Caco-2 (cell line): ENCODE measurements at regions not wholly inside any gene's neighbourhood (a gene's known extent, or its start where the extent isn't known, plus 50 kb on each side); places are given as distances from the start of the nearest gene placed in this dataset.

Source experiments
- BruUV-seq: library from RNA; stranded (reverse); fragments of 400-500 nt; replicated peaks from 2 replicates; lab custom pipeline; 2021; lab: Mats Ljungman, UMichigan
- CTCF ChIA-PET: fragments of 300-600 bp; sonication (Branson Sonifier 250); formaldehyde crosslinking; loops from one replicate; lab custom pipeline; 2022; ENCODE audit warnings: antibody characterized with exemption; lab: Charles Lee
- POLR2A ChIA-PET: fragments of 300-600 bp; sonication (Branson Sonifier 250); formaldehyde crosslinking; loops from one replicate; lab custom pipeline; 2022; ENCODE audit warnings: antibody characterized with exemption; lab: Charles Lee
- DNase-seq, 2 experiments: peaks; one replicate each; pipeline versions ENCODE4 v3.0.0 to v3.0.0-alpha.2; 2020 to 2022
- H3K27me3 ChIP-seq: replicated peaks from 2 replicates; pipeline ENCODE4 v1.6.0; 2011; ENCODE audit warnings: low read length; ENCODE audit not compliant: control insufficient read depth, insufficient read depth
- H3K36me3 ChIP-seq: 2 replicates; pipeline ENCODE4 v1.5.1; 2011; ENCODE audit warnings: low read length; ENCODE audit not compliant: control insufficient read depth, insufficient read depth
- H3K4me1 ChIP-seq: fragments of 250-450 bp; sonication (Bioruptor Pico); 2 replicates; pipeline ENCODE4 v1.5.1; 2020; ENCODE audit warnings: mild to moderate bottlenecking
- H3K4me3 ChIP-seq: 2 replicates; pipeline ENCODE4 v1.5.1; 2011; ENCODE audit warnings: low read depth, mild to moderate bottlenecking, control low read depth, low read length
- H3K9me3 ChIP-seq: fragments of 250-450 bp; sonication (Bioruptor Pico); 2 replicates; pipeline ENCODE4 v1.5.1; 2020; ENCODE audit warnings: mild to moderate bottlenecking, moderate library complexity
- H3K27ac Mint-ChIP-seq: one replicate; pipeline ENCODE4 v1.8.0; 2022; ENCODE audit warnings: mixed read lengths; ENCODE audit not compliant: unreplicated experiment
- H3K27me3 Mint-ChIP-seq: one replicate; pipeline ENCODE4 v1.8.0; 2022; ENCODE audit warnings: mixed read lengths; ENCODE audit not compliant: insufficient read depth, unreplicated experiment
- H3K36me3 Mint-ChIP-seq: one replicate; pipeline ENCODE4 v1.8.0; 2022; ENCODE audit warnings: mild to moderate bottlenecking, mixed read lengths; ENCODE audit not compliant: insufficient read depth, unreplicated experiment
- H3K4me1 Mint-ChIP-seq: one replicate; pipeline ENCODE4 v1.8.0; 2022; ENCODE audit warnings: low read depth, mixed read lengths; ENCODE audit not compliant: unreplicated experiment
- H3K4me3 Mint-ChIP-seq: one replicate; pipeline ENCODE4 v1.8.0; 2022; ENCODE audit warnings: mild to moderate bottlenecking, moderate library complexity, mixed read lengths; ENCODE audit not compliant: unreplicated experiment
- H3K9me3 Mint-ChIP-seq: one replicate; pipeline ENCODE4 v1.8.0; 2022; ENCODE audit warnings: mixed read lengths; ENCODE audit not compliant: unreplicated experiment
- CTCF ChIP-seq, 2 experiments: fragments of 200-600 bp in 1 of 2; IDR thresholded peaks; 1 replicate in 1 of 2; 2 replicates in 1 of 2; pipeline versions ENCODE4 v1.5.1 to v1.8.0; 2011 to 2022; ENCODE audit warnings: antibody characterized with exemption in 1 of 2, control low read depth in 1 of 2, inconsistent platforms in 1 of 2, low read depth in 1 of 2, low read length in 1 of 2, mild to moderate bottlenecking in 1 of 2, moderate library complexity in 1 of 2; ENCODE audit not compliant: insufficient read depth in 1 of 2, severe bottlenecking in 1 of 2, unreplicated experiment in 1 of 2
- intact Hi-C: fragments of 100-400 bp; cut with micrococcal nuclease; formaldehyde crosslinking; loops from one replicate; pipeline ENCODE4 v1.10.0; 2022; ENCODE audit not compliant: unreplicated experiment

DNA sequence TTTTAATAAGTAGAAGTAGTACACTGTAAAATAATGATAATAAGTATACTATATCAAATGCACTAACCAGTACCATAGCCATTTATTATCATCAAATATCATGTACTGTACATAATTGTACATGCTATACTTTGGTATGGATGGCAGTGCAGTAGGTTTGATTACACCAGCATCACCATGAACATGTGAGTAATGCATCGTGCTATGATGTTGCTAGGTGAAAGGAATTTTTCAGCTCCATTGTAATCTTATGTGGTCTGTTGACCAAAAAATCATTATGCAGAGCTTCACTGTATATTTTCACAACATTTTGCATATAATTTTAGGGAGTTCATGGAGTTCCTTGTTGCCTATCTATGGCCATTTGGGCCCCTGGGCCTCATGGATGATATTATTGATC is 72.2 kb upstream of the HMHB1 start:
- H3K4me3 ChIP-seq, result no peak overlapping the region
- Mint-ChIP-seq H3K27ac (no peak overlapping the region), H3K36me3 (no peaks in the 10 kb centered on the region), H3K4me3 (no peak overlapping the region), H3K27me3 (no peaks in the 10 kb centered on the region), H3K4me1 (peaks cover 16% of the 10 kb centered on the region), H3K9me3 (no peaks in the 10 kb centered on the region)
- ChIA-PET POLR2A (no interaction called here), CTCF (no interaction called here)
- no peaks in the 10 kb centered on the region for H3K27me3 ChIP-seq
- TF ChIP-seq CTCF (IDR thresholded peaks at IDR 0.05; ENCODE audit: insufficient read depth in 1 of 2, low read depth in 1 of 2, low read length in 1 of 2, severe bottlenecking in 1 of 2, unreplicated experiment in 1 of 2), result no peak
- no TSS peak for BruUV-seq
- no peaks in the 10 kb centered on the region for H3K36me3 ChIP-seq
- H3K9me3 ChIP-seq, result no peaks in the 10 kb centered on the region
- intact Hi-C loops, result no loop called here
- no peak for DNase-seq
- no peaks in the 10 kb centered on the region for H3K4me1 ChIP-seq

DNA sequence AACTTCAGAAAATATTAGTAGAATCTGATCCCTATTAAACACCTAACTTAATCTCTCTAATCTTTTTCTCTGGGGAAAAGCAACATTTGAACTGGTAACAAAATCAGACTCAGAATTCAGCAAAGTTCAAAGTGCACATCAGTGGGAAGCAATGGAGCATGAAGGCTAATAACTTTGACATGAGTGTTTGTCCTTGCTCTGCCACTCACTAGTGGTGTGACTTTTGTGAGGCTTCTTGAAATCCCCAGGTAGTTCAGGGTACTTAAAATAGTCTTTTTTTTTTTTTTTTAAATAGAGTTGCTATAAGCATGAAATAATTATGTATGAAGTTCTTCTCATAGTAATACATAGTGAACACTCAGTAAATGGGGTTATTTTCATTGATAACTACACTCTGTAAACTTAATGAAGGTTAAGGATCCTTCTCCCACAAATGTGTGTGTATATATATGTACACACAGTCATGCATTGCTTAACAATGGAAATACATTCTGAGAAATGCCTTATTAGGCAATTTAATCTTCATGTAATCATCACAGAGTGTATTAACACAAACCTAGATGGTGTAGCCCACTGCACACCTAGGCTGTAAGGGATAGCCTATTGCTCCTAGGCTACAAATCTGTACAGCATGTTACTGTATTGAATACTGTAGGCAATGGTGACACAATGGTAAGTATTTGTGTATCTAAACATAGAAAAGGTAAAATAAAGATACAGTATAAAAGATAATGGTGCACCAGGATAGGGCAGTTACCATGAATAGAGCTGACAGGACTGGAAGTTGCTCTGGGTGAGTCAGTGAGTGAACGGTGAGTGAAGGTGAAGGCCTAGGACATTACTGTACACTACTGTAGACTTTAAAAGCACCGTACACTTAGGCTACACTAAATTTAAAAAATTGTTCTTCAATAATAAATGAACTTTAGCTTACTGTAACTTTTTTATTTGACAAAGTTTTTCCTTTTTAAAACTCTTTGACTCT is 73.3 kb upstream of the HMHB1 start:
- Mint-ChIP-seq H3K27me3 (no peaks in the 10 kb centered on the region), H3K36me3 (no peaks in the 10 kb centered on the region), H3K27ac (no peak overlapping the region), H3K4me1 (peaks cover 16% of the 10 kb centered on the region), H3K9me3 (no peaks in the 10 kb centered on the region), H3K4me3 (no peak overlapping the region)
- no peaks in the 10 kb centered on the region for H3K36me3 ChIP-seq
- no peaks in the 10 kb centered on the region for H3K27me3 ChIP-seq
- H3K4me3 ChIP-seq, result no peak overlapping the region
- POLR2A ChIA-PET, result no interaction called here
- TF ChIP-seq CTCF (IDR thresholded peaks at IDR 0.05; ENCODE audit: insufficient read depth in 1 of 2, low read depth in 1 of 2, low read length in 1 of 2, severe bottlenecking in 1 of 2, unreplicated experiment in 1 of 2), result no peak
- CTCF ChIA-PET, result no interaction called here
- intact Hi-C loops, result no loop called here
- no peak for DNase-seq
- no peaks in the 10 kb centered on the region for H3K9me3 ChIP-seq
- BruUV-seq, result no TSS peak
- H3K4me1 ChIP-seq, result no peaks in the 10 kb centered on the region

- no peak for TF ChIP-seq CTCF (IDR thresholded peaks at IDR 0.05; ENCODE audit: insufficient read depth in 1 of 2, low read depth in 1 of 2, low read length in 1 of 2, severe bottlenecking in 1 of 2, unreplicated experiment in 1 of 2)
- intact Hi-C loops, result no loop called here
- Mint-ChIP-seq H3K9me3 (no peaks in the 10 kb centered on the region), H3K4me3 (no peak overlapping the region), H3K36me3 (no peaks in the 10 kb centered on the region), H3K4me1 (peaks cover 4% of the 10 kb centered on the region), H3K27me3 (no peaks in the 10 kb centered on the region), H3K27ac (no peak overlapping the region)
- no peak for DNase-seq
- no TSS peak for BruUV-seq
- Histone ChIP-seq H3K36me3 (no peaks in the 10 kb centered on the region), H3K4me1 (no peaks in the 10 kb centered on the region), H3K4me3 (no peak overlapping the region), H3K27me3 (no peaks in the 10 kb centered on the region), H3K9me3 (no peaks in the 10 kb centered on the region)
- ChIA-PET POLR2A (no interaction called here), CTCF (no interaction called here)
Observed at GRCh38 chr5:143737062-143737461, 74.9 kb upstream of the HMHB1 start.
